ENCODE measurements at regions not wholly inside any gene's neighbourhood (a gene's known extent, or its start where the extent isn't known, plus 50 kb on each side); places are given as distances from the start of the nearest gene placed in this dataset.

GRCh38 chr2:186113284-186113683 lies 372.8 kb upstream of the ZC3H15 start:
- Histone ChIP-seq H3K27me3 (ENCODE audit: control insufficient read depth, insufficient read depth, low read length) (no peaks in the 10 kb centered on the region), H3K27ac (ENCODE audit: low read length) (no peak overlapping the region), H3K36me3 (ENCODE audit: control insufficient read depth, insufficient read depth, low read length) (no peaks in the 10 kb centered on the region), H3K4me3 (ENCODE audit: low read length) (no peak overlapping the region), H3K9me3 (ENCODE audit: control insufficient read depth, insufficient read depth, low read length) (no peaks in the 10 kb centered on the region), H3K4me1 (ENCODE audit: control insufficient read depth, insufficient read depth, low read length) (no peaks in the 10 kb centered on the region)
- no CpG with 5 or more reads among the region's 2 CpGs for WGBS (ENCODE audit: insufficient coverage, insufficient read length)
- no peak for DNase-seq (ENCODE audit: low read depth, low spot score)

GRCh38 chr2:186125156-186125555 lies 360.9 kb upstream of the ZC3H15 start:
- DNase-seq (ENCODE audit: low read depth, low spot score), result peak; percentile 16
- H3K9me3 ChIP-seq (ENCODE audit: control insufficient read depth, insufficient read depth, low read length), result no peaks in the 10 kb centered on the region
- no peak overlapping the region for H3K4me3 ChIP-seq (ENCODE audit: low read length)
- no peaks in the 10 kb centered on the region for H3K36me3 ChIP-seq (ENCODE audit: control insufficient read depth, insufficient read depth, low read length)
- peaks cover 4% of the 10 kb centered on the region; the same call in 1 of the 2 replicates for H3K4me1 ChIP-seq (ENCODE audit: control insufficient read depth, insufficient read depth, low read length)
- H3K27ac ChIP-seq (ENCODE audit: low read length), result no peak overlapping the region
- no peaks in the 10 kb centered on the region for H3K27me3 ChIP-seq (ENCODE audit: control insufficient read depth, insufficient read depth, low read length)

DNA sequence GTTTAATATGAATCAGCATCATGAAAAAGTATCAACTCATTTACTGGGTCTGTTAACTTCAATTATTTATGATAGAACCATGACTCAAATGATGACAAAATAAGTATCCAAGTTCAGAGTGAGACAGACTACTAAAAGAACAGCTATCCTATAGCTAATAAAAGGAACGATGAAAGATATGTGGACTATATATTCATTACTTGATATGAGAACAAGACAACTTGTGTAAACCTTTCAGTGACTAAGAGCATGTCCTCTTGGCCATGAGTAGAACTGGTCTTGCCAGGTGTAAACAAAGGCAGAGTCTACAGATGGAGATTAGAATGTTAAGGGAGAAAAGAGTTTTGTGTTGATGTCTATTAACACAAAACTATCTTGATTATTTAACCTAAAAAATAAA lies 360.4 kb upstream of the ZC3H15 start:
- no peak overlapping the region for H3K4me3 ChIP-seq (ENCODE audit: low read length)
- peaks cover 4% of the 10 kb centered on the region; the same call in 1 of the 2 replicates for H3K4me1 ChIP-seq (ENCODE audit: control insufficient read depth, insufficient read depth, low read length)
- no CpG with 5 or more reads among the region's 1 CpG for WGBS (ENCODE audit: insufficient coverage, insufficient read length)
- no peaks in the 10 kb centered on the region for H3K9me3 ChIP-seq (ENCODE audit: control insufficient read depth, insufficient read depth, low read length)
- no peaks in the 10 kb centered on the region for H3K27me3 ChIP-seq (ENCODE audit: control insufficient read depth, insufficient read depth, low read length)
- no peak for DNase-seq (ENCODE audit: low read depth, low spot score)
- no peak overlapping the region for H3K27ac ChIP-seq (ENCODE audit: low read length)
- no peaks in the 10 kb centered on the region for H3K36me3 ChIP-seq (ENCODE audit: control insufficient read depth, insufficient read depth, low read length)

GRCh38 chr2:186126181-186126580 lies 359.9 kb upstream of the ZC3H15 start:
- Histone ChIP-seq H3K27ac (ENCODE audit: low read length) (no peak overlapping the region), H3K4me1 (ENCODE audit: control insufficient read depth, insufficient read depth, low read length) (peaks cover 4% of the 10 kb centered on the region; the same call in 1 of the 2 replicates)
- DNase-seq (ENCODE audit: low read depth, low spot score), result no peak

DNA sequence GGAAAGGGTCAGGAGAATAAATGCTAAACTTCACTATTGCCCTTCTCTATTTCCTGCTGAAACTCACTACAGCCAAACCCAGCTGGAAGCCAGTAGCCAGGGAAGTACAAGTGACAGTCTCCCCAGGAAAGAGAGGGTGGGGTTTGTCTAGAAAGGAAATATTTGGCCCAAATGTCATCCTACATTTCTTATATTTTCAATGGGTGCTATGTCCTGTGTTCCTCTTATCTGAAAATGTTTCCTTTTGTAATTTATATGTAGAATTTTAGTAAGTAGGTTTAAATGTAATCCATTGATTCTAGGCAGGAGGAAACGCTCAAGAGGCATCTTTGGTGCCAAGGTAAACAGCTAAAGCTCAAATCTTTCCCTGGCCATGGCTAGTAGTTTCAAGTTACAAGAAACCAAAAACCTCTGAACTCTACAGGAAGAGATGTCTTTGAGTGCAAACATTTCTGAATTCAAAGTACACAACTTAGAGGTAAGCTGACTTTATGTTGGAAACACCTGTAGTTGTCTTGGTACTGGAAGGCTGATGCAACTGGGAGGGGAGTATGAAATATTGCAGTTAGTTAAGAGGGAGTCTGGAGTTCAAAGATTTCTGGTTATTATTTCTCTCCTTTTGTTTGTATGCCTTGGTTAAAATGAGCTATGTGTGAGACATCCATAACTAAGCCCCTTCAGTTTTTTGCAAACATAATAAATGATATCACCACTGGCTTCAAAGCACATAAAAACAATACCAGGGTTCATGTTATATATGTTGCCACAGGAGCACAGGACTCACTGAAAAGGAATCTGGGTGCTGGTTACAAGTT lies 356.1 kb upstream of the ZC3H15 start:
- no peak overlapping the region for H3K4me3 ChIP-seq (ENCODE audit: low read length)
- no peaks in the 10 kb centered on the region for H3K9me3 ChIP-seq (ENCODE audit: control insufficient read depth, insufficient read depth, low read length)
- no CpG with 5 or more reads among the region's 1 CpG for WGBS (ENCODE audit: insufficient coverage, insufficient read length)
- no peak for DNase-seq (ENCODE audit: low read depth, low spot score)
- peaks cover 4% of the 10 kb centered on the region; the same call in 1 of the 2 replicates for H3K4me1 ChIP-seq (ENCODE audit: control insufficient read depth, insufficient read depth, low read length)
- no peaks in the 10 kb centered on the region for H3K27me3 ChIP-seq (ENCODE audit: control insufficient read depth, insufficient read depth, low read length)
- H3K36me3 ChIP-seq (ENCODE audit: control insufficient read depth, insufficient read depth, low read length), result no peaks in the 10 kb centered on the region
- H3K27ac ChIP-seq (ENCODE audit: low read length), result no peak overlapping the region

More at GRCh38 chr2:186126181-186126580, 359.9 kb upstream of the ZC3H15 start:
- Histone ChIP-seq H3K4me3 (ENCODE audit: low read length) (no peak overlapping the region), H3K27me3 (ENCODE audit: control insufficient read depth, insufficient read depth, low read length) (no peaks in the 10 kb centered on the region), H3K36me3 (ENCODE audit: control insufficient read depth, insufficient read depth, low read length) (no peaks in the 10 kb centered on the region), H3K9me3 (ENCODE audit: control insufficient read depth, insufficient read depth, low read length) (no peaks in the 10 kb centered on the region)

DNA sequence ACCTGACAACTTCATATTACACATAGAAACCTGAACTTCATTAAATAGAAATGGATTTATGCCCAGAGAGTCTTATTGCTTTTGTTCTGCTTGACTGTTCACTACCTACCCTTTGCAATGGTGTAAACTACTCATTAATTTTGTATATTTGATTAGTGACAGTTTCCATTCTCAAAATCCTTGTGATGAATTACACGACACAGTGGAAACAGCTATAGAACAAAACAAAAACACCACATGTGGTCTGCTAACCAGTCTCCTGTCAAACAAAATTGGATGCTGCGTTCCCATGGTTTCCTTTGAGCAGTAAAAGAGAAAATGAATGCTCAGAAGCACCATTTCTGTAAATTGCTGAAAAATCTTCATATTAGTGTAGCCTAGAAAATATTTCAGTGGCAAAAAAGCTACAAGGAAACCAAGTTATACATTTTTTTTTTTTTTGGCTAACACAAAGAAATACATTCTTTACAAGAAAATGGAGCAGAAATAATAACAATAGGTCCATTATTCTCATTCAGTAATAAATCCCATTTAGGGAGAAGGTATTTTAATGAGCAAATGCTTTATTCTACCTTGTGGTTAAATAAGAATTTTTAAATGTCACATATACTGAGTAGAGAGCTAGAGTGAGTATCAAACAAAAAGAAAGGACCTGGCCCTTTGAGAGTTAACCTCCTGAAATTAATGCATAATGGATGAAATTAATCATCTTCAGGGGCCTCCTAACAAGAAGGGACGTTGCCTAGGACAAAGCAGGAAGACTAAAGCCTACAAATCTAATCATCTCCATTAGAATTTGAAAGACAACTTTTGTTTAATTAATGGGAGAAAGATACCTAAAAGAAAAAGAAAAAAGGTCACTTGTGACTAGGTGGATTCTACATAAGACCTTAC lies 355.1 kb upstream of the ZC3H15 start:
- no peak overlapping the region for H3K27ac ChIP-seq (ENCODE audit: low read length)
- no peak overlapping the region for H3K4me3 ChIP-seq (ENCODE audit: low read length)
- H3K4me1 ChIP-seq (ENCODE audit: control insufficient read depth, insufficient read depth, low read length), result peaks cover 4% of the 10 kb centered on the region; the same call in 1 of the 2 replicates
- DNase-seq (ENCODE audit: low read depth, low spot score), result no peak
- no peaks in the 10 kb centered on the region for H3K36me3 ChIP-seq (ENCODE audit: control insufficient read depth, insufficient read depth, low read length)
- no peaks in the 10 kb centered on the region for H3K27me3 ChIP-seq (ENCODE audit: control insufficient read depth, insufficient read depth, low read length)
- WGBS (ENCODE audit: insufficient coverage, insufficient read length), result no CpG with 5 or more reads among the region's 3 CpGs
- no peaks in the 10 kb centered on the region for H3K9me3 ChIP-seq (ENCODE audit: control insufficient read depth, insufficient read depth, low read length)

DNA sequence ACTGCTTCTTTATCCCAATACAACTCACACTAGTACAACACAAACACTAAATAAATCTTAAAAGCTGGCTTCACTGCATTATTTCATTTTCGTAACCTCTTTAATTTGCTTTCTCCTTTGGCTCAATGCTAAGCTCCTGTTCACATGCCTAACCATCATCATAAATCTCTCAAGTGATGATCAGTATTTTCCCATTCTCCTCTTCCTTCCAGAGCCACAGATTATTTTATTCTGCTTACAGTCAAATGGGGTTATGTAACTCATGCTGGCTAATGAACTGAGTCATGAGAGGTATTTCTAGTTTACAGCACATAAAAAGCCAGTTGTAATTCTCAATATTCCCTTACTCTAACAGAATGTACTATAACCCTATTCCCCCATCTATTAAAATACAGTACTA lies 350.4 kb upstream of the ZC3H15 start:
- no peaks in the 10 kb centered on the region for H3K36me3 ChIP-seq (ENCODE audit: control insufficient read depth, insufficient read depth, low read length)
- no peaks in the 10 kb centered on the region for H3K4me1 ChIP-seq (ENCODE audit: control insufficient read depth, insufficient read depth, low read length)
- H3K4me3 ChIP-seq (ENCODE audit: low read length), result no peak overlapping the region
- no peaks in the 10 kb centered on the region for H3K9me3 ChIP-seq (ENCODE audit: control insufficient read depth, insufficient read depth, low read length)
- no peaks in the 10 kb centered on the region for H3K27me3 ChIP-seq (ENCODE audit: control insufficient read depth, insufficient read depth, low read length)
- 100% methylated on average over 1 of the region's 1 CpG for WGBS (ENCODE audit: insufficient coverage, insufficient read length)
- H3K27ac ChIP-seq (ENCODE audit: low read length), result no peak overlapping the region
- DNase-seq (ENCODE audit: low read depth, low spot score), result no peak

DNA sequence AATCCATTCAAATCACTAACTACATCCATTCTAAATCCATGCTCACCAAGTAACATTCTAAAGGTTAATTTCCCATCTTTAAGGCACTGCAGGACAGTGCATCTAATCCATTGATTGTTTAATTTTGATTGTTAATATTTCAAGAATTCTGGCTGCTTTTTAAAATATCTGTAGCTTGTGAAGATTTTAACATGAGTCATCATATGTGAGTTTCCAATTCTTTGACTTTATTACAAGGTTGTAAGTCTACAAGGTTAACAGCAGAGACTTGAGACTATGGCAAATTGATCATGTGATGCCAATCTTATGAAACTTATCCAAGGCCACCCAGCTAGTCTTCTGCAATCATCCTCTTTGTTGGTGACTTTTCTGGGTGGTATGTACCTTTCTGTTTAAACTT lies 349.2 kb upstream of the ZC3H15 start:
- no peaks in the 10 kb centered on the region for H3K36me3 ChIP-seq (ENCODE audit: control insufficient read depth, insufficient read depth, low read length)
- H3K9me3 ChIP-seq (ENCODE audit: control insufficient read depth, insufficient read depth, low read length), result no peaks in the 10 kb centered on the region
- H3K4me3 ChIP-seq (ENCODE audit: low read length), result no peak overlapping the region
- DNase-seq (ENCODE audit: low read depth, low spot score), result no peak
- H3K4me1 ChIP-seq (ENCODE audit: control insufficient read depth, insufficient read depth, low read length), result no peaks in the 10 kb centered on the region
- no peak overlapping the region for H3K27ac ChIP-seq (ENCODE audit: low read length)
- H3K27me3 ChIP-seq (ENCODE audit: control insufficient read depth, insufficient read depth, low read length), result no peaks in the 10 kb centered on the region

DNA sequence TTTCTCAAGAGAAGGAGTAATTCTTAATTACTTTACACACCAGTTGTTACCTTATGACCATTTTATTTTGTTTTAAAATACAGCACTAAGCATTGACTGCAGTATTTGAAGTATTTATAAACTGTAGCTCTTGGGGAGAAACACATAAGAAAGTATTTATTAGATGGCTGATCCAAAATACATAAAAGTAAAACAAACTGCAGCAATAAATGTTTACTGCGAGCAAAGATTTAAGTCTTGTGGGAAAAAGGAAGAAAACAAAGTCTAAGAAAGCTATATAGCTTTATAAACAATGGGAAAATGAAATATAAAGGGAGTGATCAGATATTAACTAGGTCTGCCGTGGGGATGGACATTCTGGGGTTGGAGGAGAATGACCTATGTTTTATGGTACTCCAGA lies 347.2 kb upstream of the ZC3H15 start:
- H3K4me1 ChIP-seq (ENCODE audit: control insufficient read depth, insufficient read depth, low read length), result no peaks in the 10 kb centered on the region
- no peak for DNase-seq (ENCODE audit: low read depth, low spot score)
- H3K9me3 ChIP-seq (ENCODE audit: control insufficient read depth, insufficient read depth, low read length), result no peaks in the 10 kb centered on the region
- H3K27me3 ChIP-seq (ENCODE audit: control insufficient read depth, insufficient read depth, low read length), result no peaks in the 10 kb centered on the region
- H3K27ac ChIP-seq (ENCODE audit: low read length), result no peak overlapping the region
- WGBS (ENCODE audit: insufficient coverage, insufficient read length), result no CpG with 5 or more reads among the region's 2 CpGs
- no peaks in the 10 kb centered on the region for H3K36me3 ChIP-seq (ENCODE audit: control insufficient read depth, insufficient read depth, low read length)
- H3K4me3 ChIP-seq (ENCODE audit: low read length), result no peak overlapping the region

DNA sequence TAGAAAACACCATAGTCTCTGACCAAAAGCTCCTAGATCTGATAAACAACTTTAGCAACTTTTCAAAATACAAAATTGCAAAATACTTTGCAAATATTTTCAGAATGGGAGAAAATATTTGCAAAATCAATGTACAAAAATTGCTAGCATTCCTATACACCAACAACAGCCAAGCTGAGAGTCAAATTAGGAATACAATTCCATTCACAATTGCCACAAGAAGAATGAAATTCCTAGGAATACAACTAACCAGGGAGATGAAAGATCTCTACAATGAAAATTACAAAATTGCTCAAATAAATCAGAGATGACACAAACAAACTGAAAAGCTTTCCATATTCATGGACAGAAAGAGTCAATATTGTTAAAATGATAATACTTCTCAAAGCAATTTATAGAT lies 327.0 kb upstream of the ZC3H15 start:
- no peaks in the 10 kb centered on the region for H3K9me3 ChIP-seq (ENCODE audit: control insufficient read depth, insufficient read depth, low read length)
- no peaks in the 10 kb centered on the region for H3K4me1 ChIP-seq (ENCODE audit: control insufficient read depth, insufficient read depth, low read length)
- no peaks in the 10 kb centered on the region for H3K36me3 ChIP-seq (ENCODE audit: control insufficient read depth, insufficient read depth, low read length)
- no peak overlapping the region for H3K27ac ChIP-seq (ENCODE audit: low read length)
- no peaks in the 10 kb centered on the region for H3K27me3 ChIP-seq (ENCODE audit: control insufficient read depth, insufficient read depth, low read length)
- no peak overlapping the region for H3K4me3 ChIP-seq (ENCODE audit: low read length)
- DNase-seq (ENCODE audit: low read depth, low spot score), result no peak

Measured in iPS DF 6.9 (cell line).